ENCODE measurements at regions not wholly inside any gene's neighbourhood (a gene's known extent, or its start where the extent isn't known, plus 50 kb on each side); places are given as distances from the start of the nearest gene placed in this dataset.

DNA sequence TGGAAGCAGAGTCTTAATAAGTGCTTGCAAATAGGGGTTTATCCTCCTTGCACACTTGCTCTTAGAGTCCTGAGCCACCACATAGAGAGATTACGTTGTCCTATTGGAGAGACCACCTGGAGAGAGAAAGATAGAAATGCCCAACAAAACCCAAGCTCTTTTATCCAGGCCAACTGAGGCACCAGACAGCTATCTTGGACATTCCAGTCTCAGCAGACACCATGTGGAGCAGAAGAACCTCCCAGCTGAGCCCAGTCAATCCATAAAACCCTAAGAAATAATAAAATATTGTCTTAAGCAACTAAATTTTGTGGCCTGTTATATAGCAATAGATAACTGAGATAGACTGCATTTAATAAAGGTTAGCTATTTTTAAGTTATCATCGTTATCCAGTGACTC lies 105.7 kb upstream of the PFN2 start:
- Mint-ChIP-seq H3K27me3 (ENCODE audit: insufficient read depth, unreplicated experiment) (peaks cover 6% of the 10 kb centered on the region), H3K4me3 (ENCODE audit: unreplicated experiment) (no peak overlapping the region), H3K27ac (ENCODE audit: unreplicated experiment) (no peak overlapping the region), H3K36me3 (ENCODE audit: insufficient read depth, unreplicated experiment) (no peaks in the 10 kb centered on the region), H3K9me3 (ENCODE audit: unreplicated experiment) (no peaks in the 10 kb centered on the region), H3K4me1 (ENCODE audit: low read depth, unreplicated experiment) (no peaks in the 10 kb centered on the region)
- H3K27me3 ChIP-seq (replicated peaks; ENCODE audit: control insufficient read depth, insufficient read depth, low read length): no peaks in the 10 kb centered on the region
- no peak overlapping the region for H3K4me3 ChIP-seq (ENCODE audit: low read depth, low read length)
- H3K4me1 ChIP-seq: no peaks in the 10 kb centered on the region
- no peak for DNase-seq
- TF ChIP-seq, protein P1, sequence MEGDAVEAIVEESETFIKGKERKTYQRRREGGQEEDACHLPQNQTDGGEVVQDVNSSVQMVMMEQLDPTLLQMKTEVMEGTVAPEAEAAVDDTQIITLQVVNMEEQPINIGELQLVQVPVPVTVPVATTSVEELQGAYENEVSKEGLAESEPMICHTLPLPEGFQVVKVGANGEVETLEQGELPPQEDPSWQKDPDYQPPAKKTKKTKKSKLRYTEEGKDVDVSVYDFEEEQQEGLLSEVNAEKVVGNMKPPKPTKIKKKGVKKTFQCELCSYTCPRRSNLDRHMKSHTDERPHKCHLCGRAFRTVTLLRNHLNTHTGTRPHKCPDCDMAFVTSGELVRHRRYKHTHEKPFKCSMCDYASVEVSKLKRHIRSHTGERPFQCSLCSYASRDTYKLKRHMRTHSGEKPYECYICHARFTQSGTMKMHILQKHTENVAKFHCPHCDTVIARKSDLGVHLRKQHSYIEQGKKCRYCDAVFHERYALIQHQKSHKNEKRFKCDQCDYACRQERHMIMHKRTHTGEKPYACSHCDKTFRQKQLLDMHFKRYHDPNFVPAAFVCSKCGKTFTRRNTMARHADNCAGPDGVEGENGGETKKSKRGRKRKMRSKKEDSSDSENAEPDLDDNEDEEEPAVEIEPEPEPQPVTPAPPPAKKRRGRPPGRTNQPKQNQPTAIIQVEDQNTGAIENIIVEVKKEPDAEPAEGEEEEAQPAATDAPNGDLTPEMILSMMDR (IDR thresholded peaks at IDR 0.05; ENCODE audit: insufficient read depth in 1 of 2, low read depth in 1 of 2, low read length in 1 of 2, severe bottlenecking in 1 of 2, unreplicated experiment in 1 of 2): no peak
- no TSS peak for BruUV-seq (replicated peaks)
- ChIA-PET POLR2A (no interaction called here), CTCF (no interaction called here)
- no peaks in the 10 kb centered on the region for H3K36me3 ChIP-seq (ENCODE audit: control insufficient read depth, insufficient read depth, low read length)
- H3K9me3 ChIP-seq: peaks cover 11% of the 10 kb centered on the region; the same call in 1 of the 2 replicates
- intact Hi-C loops (cut with micrococcal nuclease; ENCODE audit: unreplicated experiment): no loop called here

DNA sequence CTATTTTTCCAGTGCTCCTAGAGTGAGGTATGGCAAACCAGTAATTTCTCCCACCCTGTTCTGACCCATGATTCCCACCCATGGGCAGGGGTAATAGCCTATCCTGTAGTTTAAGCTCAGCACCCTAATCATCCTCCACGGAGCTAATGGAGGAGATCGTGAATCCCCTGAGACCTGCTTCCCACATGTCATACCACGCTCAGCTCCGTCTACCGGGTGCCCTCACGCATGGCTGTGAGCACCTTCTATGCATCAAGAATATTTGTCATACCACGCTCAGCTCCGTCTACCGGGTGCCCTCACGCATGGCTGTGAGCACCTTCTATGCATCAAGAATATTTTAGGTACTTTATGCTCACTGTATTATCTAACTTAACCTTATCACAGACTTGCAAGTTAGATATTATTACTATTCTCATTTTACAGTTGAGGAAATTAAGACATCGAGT lies 104.7 kb upstream of the PFN2 start:
- no TSS peak for BruUV-seq (replicated peaks)
- H3K27ac Mint-ChIP-seq (ENCODE audit: unreplicated experiment): no peak overlapping the region
- ChIA-PET CTCF (no interaction called here), POLR2A (no interaction called here)
- no peak overlapping the region for H3K4me3 ChIP-seq (ENCODE audit: low read depth, low read length)
- TF ChIP-seq, protein P1 (IDR thresholded peaks at IDR 0.05; ENCODE audit: insufficient read depth in 1 of 2, low read depth in 1 of 2, low read length in 1 of 2, severe bottlenecking in 1 of 2, unreplicated experiment in 1 of 2): no peak
- no peaks in the 10 kb centered on the region for H3K4me1 ChIP-seq
- DNase-seq: no peak
- H3K9me3 Mint-ChIP-seq (ENCODE audit: unreplicated experiment): no peaks in the 10 kb centered on the region
- H3K36me3 Mint-ChIP-seq (ENCODE audit: insufficient read depth, unreplicated experiment): no peaks in the 10 kb centered on the region
- peaks cover 13% of the 10 kb centered on the region for H3K27me3 Mint-ChIP-seq (ENCODE audit: insufficient read depth, unreplicated experiment)
- peaks cover 11% of the 10 kb centered on the region; the same call in 1 of the 2 replicates for H3K9me3 ChIP-seq
- intact Hi-C loops (cut with micrococcal nuclease; ENCODE audit: unreplicated experiment): no loop called here
- no peaks in the 10 kb centered on the region; the same call in 1 of the 2 replicates for H3K27me3 ChIP-seq (replicated peaks; ENCODE audit: control insufficient read depth, insufficient read depth, low read length)
- H3K4me3 Mint-ChIP-seq (ENCODE audit: unreplicated experiment): no peak overlapping the region
- no peaks in the 10 kb centered on the region for H3K36me3 ChIP-seq (ENCODE audit: control insufficient read depth, insufficient read depth, low read length)
- no peaks in the 10 kb centered on the region for H3K4me1 Mint-ChIP-seq (ENCODE audit: low read depth, unreplicated experiment)

DNA sequence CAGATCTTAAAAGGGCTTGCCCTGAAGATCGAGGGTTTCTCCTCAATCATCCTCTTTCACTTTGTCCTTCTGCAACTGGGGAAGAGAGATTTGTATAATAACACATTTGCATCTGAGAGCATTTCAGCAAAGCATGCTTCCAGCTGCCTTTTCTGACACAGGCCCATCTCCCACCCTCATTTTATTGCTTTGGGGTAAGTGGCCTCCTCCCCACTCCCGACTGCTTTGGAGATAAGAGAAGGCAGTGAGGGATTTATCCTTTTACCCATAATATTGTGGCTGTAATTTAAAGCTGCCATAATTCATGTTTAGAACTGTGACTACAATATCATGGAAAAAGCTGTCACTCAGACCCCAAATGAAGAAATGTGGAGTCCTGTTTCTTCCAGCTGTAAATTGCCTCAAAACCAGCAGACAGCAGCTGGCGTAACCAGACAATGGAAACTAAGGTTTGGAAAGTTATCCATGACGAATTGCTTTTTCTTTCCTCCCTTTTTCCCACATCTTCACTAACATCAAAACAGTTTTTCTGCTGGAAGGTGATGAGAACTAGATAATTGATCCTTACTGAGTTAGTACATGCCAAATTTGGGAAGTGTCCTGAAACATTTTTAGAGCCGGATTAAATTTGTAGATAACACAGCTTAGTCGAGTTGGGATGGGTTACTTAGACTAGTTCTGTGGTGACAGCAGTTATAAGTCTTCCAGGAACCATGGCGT lies 104.2 kb upstream of the PFN2 start:
- H3K27me3 Mint-ChIP-seq (ENCODE audit: insufficient read depth, unreplicated experiment): peaks cover 13% of the 10 kb centered on the region
- no peaks in the 10 kb centered on the region for H3K9me3 Mint-ChIP-seq (ENCODE audit: unreplicated experiment)
- no peaks in the 10 kb centered on the region for H3K36me3 Mint-ChIP-seq (ENCODE audit: insufficient read depth, unreplicated experiment)
- ChIA-PET POLR2A (no interaction called here), CTCF (no interaction called here)
- TF ChIP-seq, protein P1 (IDR thresholded peaks at IDR 0.05; ENCODE audit: insufficient read depth in 1 of 2, low read depth in 1 of 2, low read length in 1 of 2, severe bottlenecking in 1 of 2, unreplicated experiment in 1 of 2): no peak
- Histone ChIP-seq H3K4me3 (ENCODE audit: low read depth, low read length) (no peak overlapping the region), H3K4me1 (no peaks in the 10 kb centered on the region), H3K27me3 (replicated peaks; ENCODE audit: control insufficient read depth, insufficient read depth, low read length) (peaks cover 2% of the 10 kb centered on the region), H3K36me3 (ENCODE audit: control insufficient read depth, insufficient read depth, low read length) (no peaks in the 10 kb centered on the region), H3K9me3 (peaks cover 11% of the 10 kb centered on the region; the same call in 1 of the 2 replicates)
- DNase-seq: no peak
- H3K4me1 Mint-ChIP-seq (ENCODE audit: low read depth, unreplicated experiment): no peaks in the 10 kb centered on the region
- intact Hi-C loops (cut with micrococcal nuclease; ENCODE audit: unreplicated experiment): no loop called here
- no peak overlapping the region for H3K4me3 Mint-ChIP-seq (ENCODE audit: unreplicated experiment)
- H3K27ac Mint-ChIP-seq (ENCODE audit: unreplicated experiment): no peak overlapping the region
- no TSS peak for BruUV-seq (replicated peaks)
